SK-N-SH treated with all-trans-retinoic acid at 6 μM for 48 hours (cell line): ENCODE measurements at regions not wholly inside any gene's neighbourhood (a gene's known extent, or its start where the extent isn't known, plus 50 kb on each side); places are given as distances from the start of the nearest gene placed in this dataset.

Experiments used
- ATAC-seq: fragments of 200-7000 bp; cut with Tn5 transposase; 3 replicates; pipeline ENCODE4 v1.9.1; 2020; ENCODE audit warnings: mild to moderate bottlenecking, moderate library complexity
- ARNTL ChIP-seq: fragments of 450-650 bp; formaldehyde crosslinking; IDR thresholded peaks from 2 replicates; pipeline ENCODE4 v1.5.0; 2020; ENCODE audit warnings: low read depth, mild to moderate bottlenecking, moderate library complexity, borderline replicate concordance
- BACH2 ChIP-seq: fragments of 250-450 bp; sonication (Bioruptor Pico); IDR thresholded peaks from 2 replicates; pipeline ENCODE4 v1.9.0; 2021; ENCODE audit warnings: mild to moderate bottlenecking, borderline replicate concordance
- CSDC2 ChIP-seq: fragments of 250-450 bp; sonication (Bioruptor Pico); IDR thresholded peaks from 2 replicates; pipeline ENCODE4 v1.5.0; 2020; ENCODE audit warnings: mild to moderate bottlenecking, moderate library complexity
- ESRRG ChIP-seq: fragments of 250-450 bp; sonication (Bioruptor Pico); IDR thresholded peaks from 2 replicates; pipeline ENCODE4 v1.6.1; 2021; ENCODE audit warnings: mild to moderate bottlenecking
- ISL1 ChIP-seq: fragments of 250-450 bp; sonication (Bioruptor Pico); IDR thresholded peaks from 2 replicates; pipeline ENCODE4 v2.1.2; 2022; ENCODE audit warnings: mild to moderate bottlenecking, moderate library complexity
- OSR1 ChIP-seq: fragments of 250-450 bp; sonication (Bioruptor Pico); IDR thresholded peaks from 2 replicates; pipeline ENCODE4 v1.8.0; 2022; ENCODE audit warnings: moderate library complexity, mild to moderate bottlenecking, inconsistent platforms
- PPARA ChIP-seq: fragments of 250-450 bp; sonication (Bioruptor Pico); IDR thresholded peaks from 2 replicates; pipeline ENCODE4 v1.5.0; 2020; ENCODE audit warnings: mild to moderate bottlenecking, borderline replicate concordance
- RARB ChIP-seq: fragments of 250-450 bp; sonication (Bioruptor Pico); IDR thresholded peaks from 2 replicates; pipeline ENCODE4 v1.8.0; 2021; ENCODE audit warnings: mild to moderate bottlenecking, moderate library complexity
- SNAI2 ChIP-seq: fragments of 250-450 bp; sonication (Bioruptor Pico); IDR thresholded peaks from 2 replicates; pipeline ENCODE4 v1.5.0; 2020; ENCODE audit warnings: mild to moderate bottlenecking, moderate library complexity
- TCF4 ChIP-seq: fragments of 250-450 bp; sonication (Bioruptor Pico); IDR thresholded peaks from 2 replicates; pipeline ENCODE4 v1.8.0; 2021; ENCODE audit warnings: mild to moderate bottlenecking, moderate library complexity, borderline replicate concordance
- TOX ChIP-seq: fragments of 250-450 bp; sonication (Bioruptor Pico); IDR thresholded peaks from 2 replicates; pipeline ENCODE4 v1.8.0; 2021; ENCODE audit warnings: mild to moderate bottlenecking, moderate library complexity, borderline replicate concordance
- ZC3H10 ChIP-seq: fragments of 250-450 bp; sonication (Bioruptor Pico); IDR thresholded peaks from 2 replicates; pipeline ENCODE4 v1.5.1; 2021; ENCODE audit warnings: mild to moderate bottlenecking, moderate library complexity
- ZFP3 ChIP-seq: fragments of 250-450 bp; sonication (Bioruptor Pico); IDR thresholded peaks from 2 replicates; pipeline ENCODE4 v1.5.0; 2020; ENCODE audit warnings: mild to moderate bottlenecking, moderate library complexity
- ZFP30 ChIP-seq: fragments of 450-650 bp; formaldehyde crosslinking; IDR thresholded peaks from 2 replicates; pipeline ENCODE4 v1.5.0; 2022; ENCODE audit warnings: mild to moderate bottlenecking, moderate library complexity
- ZNF565 ChIP-seq: fragments of 450-650 bp; formaldehyde crosslinking; conservative IDR thresholded peaks from 2 replicates; pipeline ENCODE4 v1.5.0; 2020; ENCODE audit warnings: low read depth, mild to moderate bottlenecking, moderate library complexity
- ZNF70 ChIP-seq: fragments of 450-650 bp; formaldehyde crosslinking; IDR thresholded peaks from 2 replicates; pipeline ENCODE4 v1.5.0; 2020; ENCODE audit warnings: mild to moderate bottlenecking, moderate library complexity
- ZNF8 ChIP-seq: fragments of 450-650 bp; formaldehyde crosslinking; IDR thresholded peaks from 2 replicates; pipeline ENCODE4 v1.5.0; 2020; ENCODE audit warnings: mild to moderate bottlenecking, moderate library complexity
- TF ChIP-seq, protein P1 (sequence below): fragments of 250-450 bp; sonication (Bioruptor Pico); IDR thresholded peaks from 2 replicates; pipeline ENCODE4 v1.5.1; 2021; ENCODE audit warnings: mild to moderate bottlenecking, moderate library complexity
- TF ChIP-seq, protein P2 (sequence below): fragments of 250-450 bp; sonication (Bioruptor Pico); IDR thresholded peaks from 2 replicates; pipeline ENCODE4 v1.8.0; 2021; ENCODE audit warnings: low read depth, mild to moderate bottlenecking, moderate library complexity, borderline replicate concordance
- TF ChIP-seq, protein P3 (sequence below): fragments of 250-450 bp; sonication (Bioruptor Pico); IDR thresholded peaks from 2 replicates; pipeline ENCODE4 v1.5.1; 2020; ENCODE audit warnings: low read depth, mild to moderate bottlenecking, moderate library complexity
- TF ChIP-seq, protein P4 (sequence below): fragments of 250-450 bp; sonication (Bioruptor Pico); IDR thresholded peaks from 2 replicates; pipeline ENCODE4 v1.5.0; 2020; ENCODE audit warnings: mild to moderate bottlenecking, moderate library complexity
- TF ChIP-seq, protein P5 (sequence below): fragments of 250-450 bp; sonication (Bioruptor Pico); IDR thresholded peaks from 2 replicates; pipeline ENCODE4 v1.8.0; 2020; ENCODE audit warnings: mild to moderate bottlenecking, moderate library complexity, borderline replicate concordance

DNA sequence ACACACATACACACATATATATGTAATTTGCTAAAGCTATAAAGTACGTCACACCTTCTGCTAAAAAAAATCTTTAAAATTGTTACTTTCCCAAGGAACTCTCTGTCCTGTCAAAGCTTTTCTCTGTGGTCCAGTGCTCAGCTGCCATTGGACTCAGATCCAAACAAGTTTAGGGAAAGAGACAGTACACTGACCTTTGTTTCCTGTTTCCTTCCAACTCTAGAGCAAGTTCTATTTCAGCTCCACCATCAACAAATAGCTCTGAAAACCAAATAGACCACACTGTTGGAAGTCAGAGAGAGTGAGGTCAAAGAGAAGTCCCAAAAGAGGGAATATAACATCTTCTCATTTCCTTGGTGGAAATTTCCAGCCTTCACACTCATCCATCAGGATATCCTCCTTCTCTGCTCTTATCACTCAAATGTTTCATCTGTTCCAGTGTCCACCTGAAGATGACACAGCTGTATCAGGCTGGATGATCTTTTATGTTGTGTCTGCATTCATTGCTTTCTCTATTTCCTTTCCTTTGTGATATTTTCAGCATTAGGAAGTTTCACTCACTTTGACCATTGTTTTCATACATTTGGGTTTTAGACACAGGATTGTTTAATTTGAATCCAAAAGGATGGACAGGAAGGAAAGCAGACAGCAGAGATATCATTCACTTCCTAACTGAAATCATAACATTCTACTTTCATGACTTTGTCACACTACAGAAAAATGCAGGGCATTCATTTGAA is 192.3 kb upstream of the NT5C1B start:
- TF ChIP-seq, protein P1, sequence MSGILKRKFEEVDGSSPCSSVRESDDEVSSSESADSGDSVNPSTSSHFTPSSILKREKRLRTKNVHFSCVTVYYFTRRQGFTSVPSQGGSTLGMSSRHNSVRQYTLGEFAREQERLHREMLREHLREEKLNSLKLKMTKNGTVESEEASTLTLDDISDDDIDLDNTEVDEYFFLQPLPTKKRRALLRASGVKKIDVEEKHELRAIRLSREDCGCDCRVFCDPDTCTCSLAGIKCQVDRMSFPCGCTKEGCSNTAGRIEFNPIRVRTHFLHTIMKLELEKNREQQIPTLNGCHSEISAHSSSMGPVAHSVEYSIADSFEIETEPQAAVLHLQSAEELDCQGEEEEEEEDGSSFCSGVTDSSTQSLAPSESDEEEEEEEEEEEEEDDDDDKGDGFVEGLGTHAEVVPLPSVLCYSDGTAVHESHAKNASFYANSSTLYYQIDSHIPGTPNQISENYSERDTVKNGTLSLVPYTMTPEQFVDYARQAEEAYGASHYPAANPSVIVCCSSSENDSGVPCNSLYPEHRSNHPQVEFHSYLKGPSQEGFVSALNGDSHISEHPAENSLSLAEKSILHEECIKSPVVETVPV (CRISPR knock-in tag) = no peak
- TF ChIP-seq, protein P2, sequence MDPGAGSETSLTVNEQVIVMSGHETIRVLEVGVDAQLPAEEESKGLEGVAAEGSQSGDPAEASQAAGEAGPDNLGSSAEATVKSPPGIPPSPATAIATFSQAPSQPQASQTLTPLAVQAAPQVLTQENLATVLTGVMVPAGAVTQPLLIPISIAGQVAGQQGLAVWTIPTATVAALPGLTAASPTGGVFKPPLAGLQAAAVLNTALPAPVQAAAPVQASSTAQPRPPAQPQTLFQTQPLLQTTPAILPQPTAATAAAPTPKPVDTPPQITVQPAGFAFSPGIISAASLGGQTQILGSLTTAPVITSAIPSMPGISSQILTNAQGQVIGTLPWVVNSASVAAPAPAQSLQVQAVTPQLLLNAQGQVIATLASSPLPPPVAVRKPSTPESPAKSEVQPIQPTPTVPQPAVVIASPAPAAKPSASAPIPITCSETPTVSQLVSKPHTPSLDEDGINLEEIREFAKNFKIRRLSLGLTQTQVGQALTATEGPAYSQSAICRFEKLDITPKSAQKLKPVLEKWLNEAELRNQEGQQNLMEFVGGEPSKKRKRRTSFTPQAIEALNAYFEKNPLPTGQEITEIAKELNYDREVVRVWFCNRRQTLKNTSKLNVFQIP (CRISPR knock-in tag) = no peak
- TF ChIP-seq, protein P3, sequence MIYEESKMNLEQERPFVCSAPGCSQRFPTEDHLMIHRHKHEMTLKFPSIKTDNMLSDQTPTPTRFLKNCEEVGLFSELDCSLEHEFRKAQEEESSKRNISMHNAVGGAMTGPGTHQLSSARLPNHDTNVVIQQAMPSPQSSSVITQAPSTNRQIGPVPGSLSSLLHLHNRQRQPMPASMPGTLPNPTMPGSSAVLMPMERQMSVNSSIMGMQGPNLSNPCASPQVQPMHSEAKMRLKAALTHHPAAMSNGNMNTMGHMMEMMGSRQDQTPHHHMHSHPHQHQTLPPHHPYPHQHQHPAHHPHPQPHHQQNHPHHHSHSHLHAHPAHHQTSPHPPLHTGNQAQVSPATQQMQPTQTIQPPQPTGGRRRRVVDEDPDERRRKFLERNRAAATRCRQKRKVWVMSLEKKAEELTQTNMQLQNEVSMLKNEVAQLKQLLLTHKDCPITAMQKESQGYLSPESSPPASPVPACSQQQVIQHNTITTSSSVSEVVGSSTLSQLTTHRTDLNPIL (CRISPR knock-in tag) = no peak
- TF ChIP-seq ISL1 (CRISPR knock-in tag) = no peak
- TF ChIP-seq, protein P4, sequence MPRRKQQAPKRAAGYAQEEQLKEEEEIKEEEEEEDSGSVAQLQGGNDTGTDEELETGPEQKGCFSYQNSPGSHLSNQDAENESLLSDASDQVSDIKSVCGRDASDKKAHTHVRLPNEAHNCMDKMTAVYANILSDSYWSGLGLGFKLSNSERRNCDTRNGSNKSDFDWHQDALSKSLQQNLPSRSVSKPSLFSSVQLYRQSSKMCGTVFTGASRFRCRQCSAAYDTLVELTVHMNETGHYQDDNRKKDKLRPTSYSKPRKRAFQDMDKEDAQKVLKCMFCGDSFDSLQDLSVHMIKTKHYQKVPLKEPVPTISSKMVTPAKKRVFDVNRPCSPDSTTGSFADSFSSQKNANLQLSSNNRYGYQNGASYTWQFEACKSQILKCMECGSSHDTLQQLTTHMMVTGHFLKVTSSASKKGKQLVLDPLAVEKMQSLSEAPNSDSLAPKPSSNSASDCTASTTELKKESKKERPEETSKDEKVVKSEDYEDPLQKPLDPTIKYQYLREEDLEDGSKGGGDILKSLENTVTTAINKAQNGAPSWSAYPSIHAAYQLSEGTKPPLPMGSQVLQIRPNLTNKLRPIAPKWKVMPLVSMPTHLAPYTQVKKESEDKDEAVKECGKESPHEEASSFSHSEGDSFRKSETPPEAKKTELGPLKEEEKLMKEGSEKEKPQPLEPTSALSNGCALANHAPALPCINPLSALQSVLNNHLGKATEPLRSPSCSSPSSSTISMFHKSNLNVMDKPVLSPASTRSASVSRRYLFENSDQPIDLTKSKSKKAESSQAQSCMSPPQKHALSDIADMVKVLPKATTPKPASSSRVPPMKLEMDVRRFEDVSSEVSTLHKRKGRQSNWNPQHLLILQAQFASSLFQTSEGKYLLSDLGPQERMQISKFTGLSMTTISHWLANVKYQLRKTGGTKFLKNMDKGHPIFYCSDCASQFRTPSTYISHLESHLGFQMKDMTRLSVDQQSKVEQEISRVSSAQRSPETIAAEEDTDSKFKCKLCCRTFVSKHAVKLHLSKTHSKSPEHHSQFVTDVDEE (CRISPR knock-in tag) = no peak
- no peak for TF ChIP-seq ARNTL
- TF ChIP-seq ZC3H10 (CRISPR knock-in tag) = no peak
- TF ChIP-seq TCF4 (CRISPR knock-in tag) = no peak
- TF ChIP-seq CSDC2 (CRISPR knock-in tag) = no peak
- TF ChIP-seq ESRRG = no peak
- no peak for TF ChIP-seq BACH2 (CRISPR knock-in tag)
- TF ChIP-seq, protein P5, sequence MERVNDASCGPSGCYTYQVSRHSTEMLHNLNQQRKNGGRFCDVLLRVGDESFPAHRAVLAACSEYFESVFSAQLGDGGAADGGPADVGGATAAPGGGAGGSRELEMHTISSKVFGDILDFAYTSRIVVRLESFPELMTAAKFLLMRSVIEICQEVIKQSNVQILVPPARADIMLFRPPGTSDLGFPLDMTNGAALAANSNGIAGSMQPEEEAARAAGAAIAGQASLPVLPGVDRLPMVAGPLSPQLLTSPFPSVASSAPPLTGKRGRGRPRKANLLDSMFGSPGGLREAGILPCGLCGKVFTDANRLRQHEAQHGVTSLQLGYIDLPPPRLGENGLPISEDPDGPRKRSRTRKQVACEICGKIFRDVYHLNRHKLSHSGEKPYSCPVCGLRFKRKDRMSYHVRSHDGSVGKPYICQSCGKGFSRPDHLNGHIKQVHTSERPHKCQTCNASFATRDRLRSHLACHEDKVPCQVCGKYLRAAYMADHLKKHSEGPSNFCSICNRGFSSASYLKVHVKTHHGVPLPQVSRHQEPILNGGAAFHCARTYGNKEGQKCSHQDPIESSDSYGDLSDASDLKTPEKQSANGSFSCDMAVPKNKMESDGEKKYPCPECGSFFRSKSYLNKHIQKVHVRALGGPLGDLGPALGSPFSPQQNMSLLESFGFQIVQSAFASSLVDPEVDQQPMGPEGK (CRISPR knock-in tag) = no peak
- TF ChIP-seq ZNF8 = no peak
- no peak for TF ChIP-seq ZNF565 (CRISPR knock-in tag)
- TF ChIP-seq ZFP3 (CRISPR knock-in tag) = no peak
- TF ChIP-seq ZFP30 (CRISPR knock-in tag) = no peak
- TF ChIP-seq SNAI2 (CRISPR knock-in tag) = no peak
- no peak for TF ChIP-seq OSR1 (CRISPR knock-in tag)
- TF ChIP-seq PPARA (CRISPR knock-in tag) = no peak
- no peak for ATAC-seq

DNA sequence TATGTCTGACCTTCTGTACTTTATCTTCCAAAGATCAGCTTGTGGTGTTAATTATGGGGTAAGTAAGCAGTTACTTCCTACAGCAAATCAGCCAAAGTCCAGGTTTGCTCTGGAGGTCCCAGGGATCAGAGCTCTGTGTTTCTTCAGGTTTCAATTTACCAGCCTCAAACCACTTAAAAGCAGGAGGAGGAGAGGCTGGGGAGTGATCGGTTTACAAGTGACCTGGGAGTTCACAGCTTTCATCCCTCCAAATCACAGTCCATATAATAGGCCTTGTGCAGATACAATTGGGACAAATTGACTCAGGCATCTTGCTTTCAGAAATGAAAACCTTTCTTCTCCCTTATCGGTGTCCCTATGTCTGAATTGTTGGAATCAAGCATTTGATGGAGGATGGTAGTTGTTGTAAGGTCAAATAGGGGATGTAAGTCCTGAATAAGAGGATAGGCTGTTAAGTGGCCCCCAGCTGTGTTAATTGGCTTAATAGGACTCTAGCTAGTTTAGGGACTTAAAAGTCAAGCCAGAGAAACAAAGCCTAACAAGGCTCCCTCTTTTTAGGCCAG is 188.0 kb upstream of the NT5C1B start:
- no peak for TF ChIP-seq TCF4 (CRISPR knock-in tag)
- TF ChIP-seq ARNTL = no peak
- TF ChIP-seq OSR1 (CRISPR knock-in tag) = no peak
- TF ChIP-seq, protein P3 (CRISPR knock-in tag) = no peak
- TF ChIP-seq ZNF70 (CRISPR knock-in tag) = no peak
- TF ChIP-seq TOX (CRISPR knock-in tag) = 0 out of 2 replicates have a peak, but pooled peaks have one; percentile 58
- TF ChIP-seq ZC3H10 (CRISPR knock-in tag) = no peak
- peak; percentile 59; the same call in 1 of the 2 replicates for TF ChIP-seq RARB
- ATAC-seq = peak; percentile 92
